Loucy (cell line): ENCODE measurements at regions not wholly inside any gene's neighbourhood (a gene's known extent, or its start where the extent isn't known, plus 50 kb on each side); places are given as distances from the start of the nearest gene placed in this dataset.

Source experiments
- H2AFZ ChIP-seq: fragments of 200-600 bp; sonication (generic); 2 replicates; pipeline ENCODE4 v1.6.0; 2016; ENCODE audit warnings: antibody characterized with exemption, mild to moderate bottlenecking, low read length, moderate library complexity
- H3F3A ChIP-seq: fragments of 200-600 bp; 2 replicates; pipeline ENCODE4 v1.6.0; 2016; ENCODE audit warnings: antibody characterized with exemption, low read depth, mild to moderate bottlenecking
- H3K27me3 ChIP-seq: fragments of 200-600 bp; sonication (generic); 2 replicates; pipeline ENCODE4 v1.6.1; 2014; ENCODE audit warnings: low read length, mild to moderate bottlenecking; ENCODE audit not compliant: insufficient read depth, poor library complexity, severe bottlenecking
- H3K36me3 ChIP-seq: fragments of 200-600 bp; sonication (generic); 2 replicates; pipeline ENCODE4 v1.6.1; 2016; ENCODE audit warnings: low read length; ENCODE audit not compliant: insufficient read depth
- H3K4me1 ChIP-seq: fragments of 200-600 bp; sonication (generic); 2 replicates; pipeline ENCODE4 v1.5.1; 2014; ENCODE audit warnings: low read length, mild to moderate bottlenecking; ENCODE audit not compliant: insufficient read depth, poor library complexity, severe bottlenecking
- H3K4me2 ChIP-seq: fragments of 200-600 bp; sonication (generic); 2 replicates; pipeline ENCODE4 v1.6.0; 2014; ENCODE audit warnings: antibody characterized with exemption, low read length, low read depth, mild to moderate bottlenecking; ENCODE audit not compliant: poor library complexity, severe bottlenecking
- H3K4me3 ChIP-seq: fragments of 200-600 bp; sonication (generic); 2 replicates; pipeline ENCODE4 v1.5.1; 2014; ENCODE audit warnings: low read length, mild to moderate bottlenecking, mixed read lengths; ENCODE audit not compliant: poor library complexity, severe bottlenecking
- H3K79me2 ChIP-seq: fragments of 200-600 bp; sonication (generic); 2 replicates; pipeline ENCODE4 v1.6.1; 2014; ENCODE audit warnings: low read length; ENCODE audit not compliant: insufficient read depth
- H3K9ac ChIP-seq: fragments of 200-600 bp; sonication (generic); 2 replicates; pipeline ENCODE4 v1.6.0; 2014; ENCODE audit warnings: mild to moderate bottlenecking, low read depth, low read length, moderate library complexity; ENCODE audit not compliant: poor library complexity, severe bottlenecking
- H3K9me2 ChIP-seq: fragments of 200-600 bp; sonication (generic); replicated peaks from 2 replicates; pipeline ENCODE4 v1.6.1; 2016; ENCODE audit warnings: low read depth, low read length, mixed read lengths
- H3K9me3 ChIP-seq: fragments of 200-600 bp; sonication (generic); 2 replicates; pipeline ENCODE4 v1.6.1; 2014; ENCODE audit warnings: mild to moderate bottlenecking, antibody characterized with exemption, low read length, low read depth; ENCODE audit not compliant: insufficient read depth
- H4K20me1 ChIP-seq: fragments of 200-600 bp; sonication (generic); 2 replicates; pipeline ENCODE4 v1.6.0; 2014; ENCODE audit warnings: antibody characterized with exemption, low read length, mild to moderate bottlenecking; ENCODE audit not compliant: insufficient read depth, poor library complexity, severe bottlenecking
- EZH2phosphoT487 ChIP-seq: fragments of 200-600 bp; IDR thresholded peaks from 2 replicates; pipeline ENCODE4 v1.6.1; 2018; ENCODE audit warnings: antibody characterized with exemption, mild to moderate bottlenecking, moderate library complexity, borderline replicate concordance
- TF ChIP-seq, protein P1 (sequence below): fragments of 200-600 bp; sonication (generic); conservative IDR thresholded peaks from 2 replicates; pipeline ENCODE4 v1.5.1; 2014; ENCODE audit warnings: mild to moderate bottlenecking, antibody characterized with exemption, low read length

DNA sequence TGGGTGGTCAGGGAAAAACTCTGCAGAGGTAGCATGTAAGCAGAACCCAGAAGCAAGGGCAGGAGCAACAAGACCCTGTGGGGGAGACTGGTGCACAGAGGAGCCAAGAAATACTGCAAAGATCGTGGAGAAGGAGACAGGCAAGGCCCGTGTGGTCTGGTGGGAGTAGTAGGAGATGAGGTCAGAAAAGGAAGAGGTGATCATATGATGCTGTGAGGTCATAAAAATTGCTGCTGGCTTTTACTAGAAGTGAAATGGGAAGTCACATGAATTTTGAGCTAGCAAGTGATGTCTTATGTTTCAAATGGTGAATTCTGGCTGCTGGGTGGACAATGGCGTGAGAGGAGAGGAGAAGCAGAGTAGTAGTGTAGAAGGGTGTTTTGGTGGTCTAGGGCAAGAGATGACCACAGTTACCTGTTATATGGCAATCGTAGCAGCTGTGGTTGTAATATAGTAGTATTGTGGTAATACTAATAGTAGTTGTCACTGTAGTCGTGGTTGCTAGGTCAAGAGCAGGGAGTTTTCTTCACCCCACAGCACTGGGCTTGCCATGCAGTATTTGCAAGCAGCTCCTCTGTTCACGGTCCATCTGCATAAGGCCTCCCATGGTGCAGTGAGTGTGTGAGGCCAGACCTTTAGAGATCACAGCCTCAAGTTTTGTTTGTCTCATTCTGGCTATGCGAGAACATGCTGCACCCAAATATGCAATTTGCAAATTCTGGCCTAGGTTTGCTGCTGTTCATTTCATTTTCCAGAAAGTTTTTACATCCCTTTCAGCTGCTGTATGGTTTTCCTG lies 205.0 kb downstream of the TSHZ3 start:
- no peaks in the 10 kb centered on the region for H3K79me2 ChIP-seq
- no peak for TF ChIP-seq EZH2phosphoT487
- TF ChIP-seq, protein P1, sequence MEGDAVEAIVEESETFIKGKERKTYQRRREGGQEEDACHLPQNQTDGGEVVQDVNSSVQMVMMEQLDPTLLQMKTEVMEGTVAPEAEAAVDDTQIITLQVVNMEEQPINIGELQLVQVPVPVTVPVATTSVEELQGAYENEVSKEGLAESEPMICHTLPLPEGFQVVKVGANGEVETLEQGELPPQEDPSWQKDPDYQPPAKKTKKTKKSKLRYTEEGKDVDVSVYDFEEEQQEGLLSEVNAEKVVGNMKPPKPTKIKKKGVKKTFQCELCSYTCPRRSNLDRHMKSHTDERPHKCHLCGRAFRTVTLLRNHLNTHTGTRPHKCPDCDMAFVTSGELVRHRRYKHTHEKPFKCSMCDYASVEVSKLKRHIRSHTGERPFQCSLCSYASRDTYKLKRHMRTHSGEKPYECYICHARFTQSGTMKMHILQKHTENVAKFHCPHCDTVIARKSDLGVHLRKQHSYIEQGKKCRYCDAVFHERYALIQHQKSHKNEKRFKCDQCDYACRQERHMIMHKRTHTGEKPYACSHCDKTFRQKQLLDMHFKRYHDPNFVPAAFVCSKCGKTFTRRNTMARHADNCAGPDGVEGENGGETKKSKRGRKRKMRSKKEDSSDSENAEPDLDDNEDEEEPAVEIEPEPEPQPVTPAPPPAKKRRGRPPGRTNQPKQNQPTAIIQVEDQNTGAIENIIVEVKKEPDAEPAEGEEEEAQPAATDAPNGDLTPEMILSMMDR, result no peak

DNA sequence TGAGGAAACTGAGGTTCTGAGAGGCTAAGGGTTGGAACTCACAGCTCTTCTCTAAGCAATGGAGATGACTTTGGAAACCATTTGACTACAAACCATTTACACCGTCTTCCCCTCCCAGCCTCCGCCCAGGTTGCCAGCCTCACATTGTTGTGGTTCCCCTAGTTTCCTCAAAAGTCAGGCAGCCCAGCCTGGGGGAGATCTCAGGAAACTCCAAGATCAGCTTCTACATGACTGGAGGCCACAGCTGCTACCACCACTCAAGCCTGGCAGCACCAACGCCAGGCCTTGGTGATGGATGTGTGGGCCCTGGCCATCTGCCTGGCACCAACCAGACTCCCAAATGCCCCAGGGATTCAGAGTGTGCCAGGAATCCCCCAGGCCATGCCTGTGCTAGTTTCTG lies 207.9 kb downstream of the TSHZ3 start:
- H2AFZ ChIP-seq, result no peak overlapping the region
- H4K20me1 ChIP-seq, result no peaks in the 10 kb centered on the region
- H3K4me2 ChIP-seq, result no peak overlapping the region
- no peak overlapping the region for H3K4me3 ChIP-seq
- H3K36me3 ChIP-seq, result no peaks in the 10 kb centered on the region
- peaks cover 7% of the 10 kb centered on the region; the same call in 1 of the 2 replicates for H3K9me3 ChIP-seq
- no peaks in the 10 kb centered on the region for H3F3A ChIP-seq
- H3K27me3 ChIP-seq, result no peaks in the 10 kb centered on the region
- H3K4me1 ChIP-seq, result no peaks in the 10 kb centered on the region
- no peaks in the 10 kb centered on the region for H3K79me2 ChIP-seq
- TF ChIP-seq, protein P1, result no peak
- no peak for TF ChIP-seq EZH2phosphoT487
- H3K9ac ChIP-seq, result no peak overlapping the region
- no peaks in the 10 kb centered on the region for H3K9me2 ChIP-seq

More for the DNA sequence above, 205.0 kb downstream of the TSHZ3 start:
- H3K9me3 ChIP-seq, result 0 out of 2 replicates have a peak, but pooled peaks cover 4% of the 10 kb centered on the region
- H3F3A ChIP-seq, result no peaks in the 10 kb centered on the region
- no peaks in the 10 kb centered on the region for H3K27me3 ChIP-seq
- H2AFZ ChIP-seq, result no peak overlapping the region
- H3K9me2 ChIP-seq, result no peaks in the 10 kb centered on the region
- H3K4me3 ChIP-seq, result no peak overlapping the region
- H3K4me2 ChIP-seq, result no peak overlapping the region
- no peaks in the 10 kb centered on the region for H3K4me1 ChIP-seq
- no peak overlapping the region for H3K9ac ChIP-seq
- no peaks in the 10 kb centered on the region for H4K20me1 ChIP-seq
- no peaks in the 10 kb centered on the region for H3K36me3 ChIP-seq

DNA sequence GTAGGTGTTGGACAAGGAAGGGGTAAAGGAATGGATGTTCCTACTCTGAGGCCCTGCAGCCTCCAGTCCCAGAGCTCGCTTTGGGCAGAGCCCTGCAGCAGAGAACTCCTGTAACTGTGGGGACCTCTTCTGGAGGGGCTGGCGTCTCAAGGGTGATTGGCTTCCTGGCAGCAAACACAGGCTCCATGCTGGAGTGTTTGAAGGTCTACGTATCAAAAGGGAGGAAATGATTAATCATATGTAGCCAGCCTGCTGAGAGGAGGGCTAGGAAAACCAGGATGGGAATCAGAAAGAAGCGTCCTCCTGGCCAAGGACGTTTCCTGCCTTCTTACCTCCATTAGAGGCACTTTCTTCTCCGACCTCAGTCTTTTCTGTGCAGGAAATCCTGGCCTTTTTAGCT lies 208.5 kb downstream of the TSHZ3 start:
- Histone ChIP-seq H3K9ac (no peak overlapping the region), H4K20me1 (no peaks in the 10 kb centered on the region), H3F3A (no peaks in the 10 kb centered on the region), H3K36me3 (no peaks in the 10 kb centered on the region), H3K4me3 (no peak overlapping the region), H2AFZ (no peak overlapping the region), H3K27me3 (no peaks in the 10 kb centered on the region), H3K4me2 (no peak overlapping the region), H3K4me1 (no peaks in the 10 kb centered on the region), H3K9me2 (no peaks in the 10 kb centered on the region), H3K79me2 (no peaks in the 10 kb centered on the region), H3K9me3 (peaks cover 7% of the 10 kb centered on the region; the same call in 1 of the 2 replicates)
- no peak for TF ChIP-seq EZH2phosphoT487
- TF ChIP-seq, protein P1, result no peak
